ENCODE measurements at regions not wholly inside any gene's neighbourhood (a gene's known extent, or its start where the extent isn't known, plus 50 kb on each side); places are given as distances from the start of the nearest gene placed in this dataset.

DNA sequence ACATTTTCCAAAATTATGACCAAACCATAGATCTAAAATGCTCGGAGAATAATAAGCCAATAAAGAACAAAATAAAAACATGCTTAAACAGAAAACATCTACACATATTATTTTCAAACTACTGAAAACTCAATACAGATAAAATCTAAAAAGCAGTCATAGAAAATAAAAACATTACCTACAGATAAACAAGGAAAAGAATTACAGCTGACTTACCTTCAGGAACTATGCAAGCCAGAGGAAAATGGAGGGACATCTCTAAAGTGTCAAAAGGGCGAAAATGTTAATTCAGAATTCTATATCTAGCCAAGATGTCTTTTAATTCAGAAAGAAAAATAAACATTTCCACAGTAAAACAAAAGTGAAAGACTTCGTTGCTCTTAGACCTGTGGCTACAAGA, 112.9 kb upstream of the GYPC start:
- TF ChIP-seq CBFB (CRISPR knock-in tag; IDR thresholded peaks at IDR 0.05; ENCODE audit: low read depth) (no peak), GABPB1 (CRISPR knock-in tag; IDR thresholded peaks at IDR 0.05) (no peak), TEAD1 (CRISPR knock-in tag; IDR thresholded peaks at IDR 0.05) (no peak), CREB1 (CRISPR knock-in tag; IDR thresholded peaks at IDR 0.05) (no peak), JUN (CRISPR knock-in tag; IDR thresholded peaks at IDR 0.05) (no peak), IRF2 (CRISPR knock-in tag; IDR thresholded peaks at IDR 0.05; ENCODE audit: borderline replicate concordance, low read depth) (no peak)
- TF ChIP-seq, protein P1, sequence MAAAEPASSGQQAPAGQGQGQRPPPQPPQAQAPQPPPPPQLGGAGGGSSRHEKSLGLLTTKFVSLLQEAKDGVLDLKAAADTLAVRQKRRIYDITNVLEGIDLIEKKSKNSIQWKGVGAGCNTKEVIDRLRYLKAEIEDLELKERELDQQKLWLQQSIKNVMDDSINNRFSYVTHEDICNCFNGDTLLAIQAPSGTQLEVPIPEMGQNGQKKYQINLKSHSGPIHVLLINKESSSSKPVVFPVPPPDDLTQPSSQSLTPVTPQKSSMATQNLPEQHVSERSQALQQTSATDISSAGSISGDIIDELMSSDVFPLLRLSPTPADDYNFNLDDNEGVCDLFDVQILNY (CRISPR knock-in tag; IDR thresholded peaks at IDR 0.05) = no peak
- TF ChIP-seq, protein P2, sequence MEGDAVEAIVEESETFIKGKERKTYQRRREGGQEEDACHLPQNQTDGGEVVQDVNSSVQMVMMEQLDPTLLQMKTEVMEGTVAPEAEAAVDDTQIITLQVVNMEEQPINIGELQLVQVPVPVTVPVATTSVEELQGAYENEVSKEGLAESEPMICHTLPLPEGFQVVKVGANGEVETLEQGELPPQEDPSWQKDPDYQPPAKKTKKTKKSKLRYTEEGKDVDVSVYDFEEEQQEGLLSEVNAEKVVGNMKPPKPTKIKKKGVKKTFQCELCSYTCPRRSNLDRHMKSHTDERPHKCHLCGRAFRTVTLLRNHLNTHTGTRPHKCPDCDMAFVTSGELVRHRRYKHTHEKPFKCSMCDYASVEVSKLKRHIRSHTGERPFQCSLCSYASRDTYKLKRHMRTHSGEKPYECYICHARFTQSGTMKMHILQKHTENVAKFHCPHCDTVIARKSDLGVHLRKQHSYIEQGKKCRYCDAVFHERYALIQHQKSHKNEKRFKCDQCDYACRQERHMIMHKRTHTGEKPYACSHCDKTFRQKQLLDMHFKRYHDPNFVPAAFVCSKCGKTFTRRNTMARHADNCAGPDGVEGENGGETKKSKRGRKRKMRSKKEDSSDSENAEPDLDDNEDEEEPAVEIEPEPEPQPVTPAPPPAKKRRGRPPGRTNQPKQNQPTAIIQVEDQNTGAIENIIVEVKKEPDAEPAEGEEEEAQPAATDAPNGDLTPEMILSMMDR (IDR thresholded peaks at IDR 0.05) = no peak
- TF ChIP-seq, protein P3, sequence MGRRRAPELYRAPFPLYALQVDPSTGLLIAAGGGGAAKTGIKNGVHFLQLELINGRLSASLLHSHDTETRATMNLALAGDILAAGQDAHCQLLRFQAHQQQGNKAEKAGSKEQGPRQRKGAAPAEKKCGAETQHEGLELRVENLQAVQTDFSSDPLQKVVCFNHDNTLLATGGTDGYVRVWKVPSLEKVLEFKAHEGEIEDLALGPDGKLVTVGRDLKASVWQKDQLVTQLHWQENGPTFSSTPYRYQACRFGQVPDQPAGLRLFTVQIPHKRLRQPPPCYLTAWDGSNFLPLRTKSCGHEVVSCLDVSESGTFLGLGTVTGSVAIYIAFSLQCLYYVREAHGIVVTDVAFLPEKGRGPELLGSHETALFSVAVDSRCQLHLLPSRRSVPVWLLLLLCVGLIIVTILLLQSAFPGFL (CRISPR knock-in tag; IDR thresholded peaks at IDR 0.05; ENCODE audit: borderline replicate concordance) = no peak

Data from WTC11 (cell line).